Neuronal stem cell (in vitro differentiated cells): ENCODE measurements at regions not wholly inside any gene's neighbourhood (a gene's known extent, or its start where the extent isn't known, plus 50 kb on each side); places are given as distances from the start of the nearest gene placed in this dataset.
A peak's percentile ranks its signal among the peaks of the same experiment; 100 is the strongest.

ENCODE experiments used
- DNase-seq: peaks from one replicate; pipeline ENCODE4 v3.0.0-alpha.2; 2013; ENCODE audit warnings: low spot score
- H2AFZ ChIP-seq: one replicate; pipeline ENCODE4 v1.6.1; 2013; ENCODE audit warnings: mild to moderate bottlenecking, low read length, inconsistent platforms
- H2AK5ac ChIP-seq: 2 replicates; pipeline ENCODE4 v1.6.1; 2013; ENCODE audit warnings: low read depth, mild to moderate bottlenecking, inconsistent platforms, low read length, moderate library complexity, mixed read lengths
- H2BK120ac ChIP-seq: 2 replicates; pipeline ENCODE4 v1.6.1; 2013; ENCODE audit warnings: low read depth, mild to moderate bottlenecking, inconsistent platforms, low read length, moderate library complexity, mixed read lengths
- H2BK12ac ChIP-seq: one replicate; pipeline ENCODE4 v1.6.1; 2013; ENCODE audit warnings: low read length, inconsistent platforms
- H2BK15ac ChIP-seq: 2 replicates; pipeline ENCODE4 v1.6.1; 2013; ENCODE audit warnings: mild to moderate bottlenecking, low read length, inconsistent platforms, mixed read lengths
- H2BK5ac ChIP-seq: one replicate; pipeline ENCODE4 v1.6.1; 2013; ENCODE audit warnings: inconsistent platforms, mild to moderate bottlenecking, low read length, moderate library complexity
- H3K14ac ChIP-seq: one replicate; pipeline ENCODE4 v1.6.1; 2013; ENCODE audit warnings: low read length, inconsistent platforms
- H3K18ac ChIP-seq: 2 replicates; pipeline ENCODE4 v1.6.1; 2013; ENCODE audit warnings: low read length, inconsistent platforms
- H3K23ac ChIP-seq: 2 replicates; pipeline ENCODE4 v1.6.1; 2013; ENCODE audit warnings: low read depth, mild to moderate bottlenecking, mixed read lengths, low read length, inconsistent platforms; ENCODE audit not compliant: poor library complexity
- H3K27ac ChIP-seq: replicated peaks from 3 replicates; pipeline ENCODE4 v1.5.1; 2013; ENCODE audit warnings: low read length, inconsistent platforms
- H3K27me3 ChIP-seq, 3 experiments: 2 replicates each; pipeline ENCODE4 v1.6.1; 2013; ENCODE audit warnings: low read length in 3 of 3, mild to moderate bottlenecking in 2 of 3, inconsistent platforms in 1 of 3, low read depth in 1 of 3, mixed read lengths in 1 of 3, moderate library complexity in 1 of 3; ENCODE audit not compliant: control insufficient read depth in 3 of 3, insufficient read depth in 3 of 3
- H3K36me3 ChIP-seq, 2 donors: replicated peaks in 1 of 2; 2 replicates each; pipeline ENCODE4 v1.6.1; 2013; ENCODE audit warnings: low read length in 2 of 2; ENCODE audit not compliant: control insufficient read depth in 2 of 2, insufficient read depth in 2 of 2
- H3K4ac ChIP-seq: 2 replicates; pipeline ENCODE4 v1.6.1; 2013; ENCODE audit warnings: inconsistent platforms, mild to moderate bottlenecking, low read length, moderate library complexity
- H3K4me1 ChIP-seq, 2 donors: 1 replicate in 1 of 2; 2 replicates in 1 of 2; pipeline ENCODE4 v1.6.1; 2013; ENCODE audit warnings: low read length in 2 of 2, low read depth in 1 of 2; ENCODE audit not compliant: control insufficient read depth in 2 of 2, insufficient read depth in 1 of 2
- H3K4me2 ChIP-seq: one replicate; pipeline ENCODE4 v1.6.1; 2013; ENCODE audit warnings: mild to moderate bottlenecking, low read length, inconsistent platforms; ENCODE audit not compliant: insufficient read depth, poor library complexity, severe bottlenecking
- H3K4me3 ChIP-seq, 2 donors: 2 replicates each; pipeline ENCODE4 v1.5.1; 2013; ENCODE audit warnings: low read length in 2 of 2, mild to moderate bottlenecking in 2 of 2, inconsistent platforms in 1 of 2, moderate library complexity in 1 of 2
- H3K79me1 ChIP-seq: one replicate; pipeline ENCODE4 v1.6.1; 2013; ENCODE audit warnings: low read depth, mild to moderate bottlenecking, inconsistent platforms, low read length, moderate library complexity
- H3K9ac ChIP-seq: one replicate; pipeline ENCODE4 v1.6.1; 2013; ENCODE audit warnings: mild to moderate bottlenecking, low read depth, low read length, inconsistent platforms; ENCODE audit not compliant: poor library complexity
- H3K9me3 ChIP-seq, 2 donors: replicated peaks in 1 of 2; 2 replicates each; pipeline versions ENCODE3 to v1.6.1; 2013; ENCODE audit warnings: low read length in 2 of 2, mild to moderate bottlenecking in 2 of 2, inconsistent platforms in 1 of 2, low read depth in 1 of 2, mixed read lengths in 1 of 2, moderate library complexity in 1 of 2; ENCODE audit not compliant: control insufficient read depth in 2 of 2, insufficient read depth in 1 of 2
- H4K8ac ChIP-seq: one replicate; pipeline ENCODE4 v1.6.1; 2013; ENCODE audit warnings: low read depth, mild to moderate bottlenecking, inconsistent platforms, low read length, moderate library complexity
- H4K91ac ChIP-seq: one replicate; pipeline ENCODE4 v1.6.1; 2013; ENCODE audit warnings: low read length, low read depth, mild to moderate bottlenecking, inconsistent platforms; ENCODE audit not compliant: poor library complexity
- WGBS, 2 donors: extraction: QIAGEN DNeasy Blood & Tissue Kit; methylation state at CpG; one replicate each; pipeline ENCODE4 v1.1.7; 2013; ENCODE audit warnings: missing lambda C conversion rate in 2 of 2, mixed read lengths in 1 of 2; ENCODE audit not compliant: insufficient read length in 2 of 2, insufficient replicate concordance in 1 of 2; ENCODE audit errors: extremely low coverage in 2 of 2; 5-methylcytosine and 5-hydroxymethylcytosine counted together

GRCh38 chrX:4129626-4130025 lies 416.2 kb upstream of the PRKX start:
- Histone ChIP-seq H4K8ac (no peak overlapping the region), H3K79me1 (no peaks in the 10 kb centered on the region), H2BK15ac (no peak overlapping the region), H2BK5ac (no peak overlapping the region), H3K27ac (no peak overlapping the region), H3K36me3 (no peaks in the 10 kb centered on the region), H3K4ac (no peak overlapping the region), H3K9ac (no peak overlapping the region), H3K27me3 (no peaks in the 10 kb centered on the region), H2BK12ac (no peak overlapping the region), H3K9me3 (no peaks in the 10 kb centered on the region), H3K4me1 (peaks cover 2 to 3% of the 10 kb centered on the region in 2 donors), H4K91ac (no peak overlapping the region), H3K4me3 (peak overlapping the region in 1 of 2 donors; percentile 19), H2AK5ac (no peak overlapping the region), H2BK120ac (no peak overlapping the region), H3K4me2 (no peak overlapping the region), H2AFZ (peak overlapping the region; percentile 83), H3K18ac (no peak overlapping the region), H3K14ac (no peak overlapping the region), H3K23ac (no peak overlapping the region)
- WGBS, 2 donors = no CpG with 5 or more reads among the region's 10 CpGs
- DNase-seq = peak; percentile 0

GRCh38 chrX:4118666-4119530 lies 405.4 kb upstream of the PRKX start:
- Histone ChIP-seq H4K8ac (no peak overlapping the region), H3K9me3 (no peaks in the 10 kb centered on the region), H3K4ac (no peak overlapping the region), H2BK15ac (no peak overlapping the region), H3K23ac (no peak overlapping the region), H2BK120ac (no peak overlapping the region), H2AK5ac (no peak overlapping the region), H3K27me3 (no peaks in the 10 kb centered on the region), H3K14ac (no peak overlapping the region), H3K4me1 (no peaks in the 10 kb centered on the region), H3K27ac (no peak overlapping the region), H4K91ac (no peak overlapping the region), H3K4me3 (no peak overlapping the region), H3K18ac (no peak overlapping the region), H3K36me3 (no peaks in the 10 kb centered on the region), H2BK5ac (no peak overlapping the region), H3K4me2 (no peak overlapping the region), H3K79me1 (no peaks in the 10 kb centered on the region), H3K9ac (no peak overlapping the region), H2AFZ (no peak overlapping the region), H2BK12ac (no peak overlapping the region)
- DNase-seq = no peak
- no CpG with 5 or more reads among the region's 8 CpGs for WGBS, 2 donors

- H4K8ac ChIP-seq = no peak overlapping the region
- DNase-seq = no peak
- no peak overlapping the region for H2AK5ac ChIP-seq
- no peak overlapping the region for H3K9ac ChIP-seq
- H3K27ac ChIP-seq = no peak overlapping the region
- no peak overlapping the region for H3K18ac ChIP-seq
- no peak overlapping the region for H2AFZ ChIP-seq
- H3K79me1 ChIP-seq = no peaks in the 10 kb centered on the region
- H2BK12ac ChIP-seq = no peak overlapping the region
- H4K91ac ChIP-seq = no peak overlapping the region
- no peak overlapping the region for H3K4me3 ChIP-seq
- no peak overlapping the region for H2BK120ac ChIP-seq
- H3K4me1 ChIP-seq = no peaks in the 10 kb centered on the region
- no peak overlapping the region for H2BK15ac ChIP-seq
- H3K9me3 ChIP-seq = no peaks in the 10 kb centered on the region
- WGBS, 2 donors = no CpG with 5 or more reads among the region's 2 CpGs
- H3K4ac ChIP-seq = no peak overlapping the region
- no peaks in the 10 kb centered on the region for H3K36me3 ChIP-seq
- no peaks in the 10 kb centered on the region for H3K27me3 ChIP-seq
- H3K4me2 ChIP-seq = no peak overlapping the region
- H2BK5ac ChIP-seq = no peak overlapping the region
- no peak overlapping the region for H3K14ac ChIP-seq
- no peak overlapping the region for H3K23ac ChIP-seq
Measured at GRCh38 chrX:4110964-4111363, 397.5 kb upstream of the PRKX start.

- Histone ChIP-seq H2AK5ac (no peak overlapping the region), H3K36me3 (no peaks in the 10 kb centered on the region), H2BK120ac (no peak overlapping the region), H3K9ac (no peak overlapping the region), H4K91ac (no peak overlapping the region), H3K18ac (no peak overlapping the region), H3K23ac (no peak overlapping the region), H3K9me3 (no peaks in the 10 kb centered on the region), H3K4me3 (no peak overlapping the region), H3K4me2 (no peak overlapping the region), H3K4ac (no peak overlapping the region), H3K14ac (no peak overlapping the region), H3K4me1 (no peaks in the 10 kb centered on the region), H2BK15ac (no peak overlapping the region), H3K27me3 (no peaks in the 10 kb centered on the region), H2BK12ac (no peak overlapping the region), H2AFZ (no peak overlapping the region), H4K8ac (no peak overlapping the region), H3K27ac (no peak overlapping the region), H3K79me1 (no peaks in the 10 kb centered on the region), H2BK5ac (no peak overlapping the region)
- no CpG with 5 or more reads among the region's 6 CpGs for WGBS, 2 donors
- no peak for DNase-seq
Measured at GRCh38 chrX:4094926-4095325, 381.5 kb upstream of the PRKX start.
